Mucosa of rectum (tissue), 2 donors: ENCODE measurements at regions not wholly inside any gene's neighbourhood (a gene's known extent, or its start where the extent isn't known, plus 50 kb on each side); places are given as distances from the start of the nearest gene placed in this dataset.
"Not testable (repeated sequence)": the region's sequence is repeated elsewhere in the genome, so short reads cannot be mapped to it uniquely, and the experiment has no call there.

Source experiments
- H3K27ac ChIP-seq, 2 donors: one replicate each; pipeline ENCODE4 v1.7.0; 2013; ENCODE audit warnings: inconsistent platforms in 2 of 2, low read depth in 2 of 2, low read length in 2 of 2
- H3K27me3 ChIP-seq, 2 donors: one replicate each; pipeline ENCODE4 v1.7.0; 2013; ENCODE audit warnings: low read length in 2 of 2; ENCODE audit not compliant: control insufficient read depth in 2 of 2, insufficient read depth in 2 of 2
- H3K36me3 ChIP-seq, 2 donors: one replicate each; pipeline ENCODE4 v1.7.0; 2013; ENCODE audit warnings: low read length in 2 of 2; ENCODE audit not compliant: control insufficient read depth in 2 of 2, insufficient read depth in 2 of 2
- H3K4me1 ChIP-seq, 2 donors: one replicate each; pipeline ENCODE4 v1.7.0; 2013; ENCODE audit warnings: low read length in 2 of 2, mild to moderate bottlenecking in 1 of 2; ENCODE audit not compliant: control insufficient read depth in 2 of 2, insufficient read depth in 2 of 2
- H3K4me3 ChIP-seq, 2 donors: one replicate each; pipeline ENCODE4 v1.7.0; 2013; ENCODE audit warnings: low read length in 2 of 2
- H3K9ac ChIP-seq, 2 donors: one replicate each; pipeline ENCODE4 v1.7.0; 2013; ENCODE audit warnings: low read length in 2 of 2, low read depth in 1 of 2, mild to moderate bottlenecking in 1 of 2
- H3K9me3 ChIP-seq, 2 donors: one replicate each; pipeline ENCODE4 v1.7.0; 2013; ENCODE audit warnings: low read length in 2 of 2; ENCODE audit not compliant: control insufficient read depth in 2 of 2
- donor health status: healthy.
- donor health status: Normal muscosa, but diverticular disease.

GRCh38 chr2:144724460-144724859, 204.5 kb upstream of the ZEB2 start:
- H3K9me3 ChIP-seq, H3K27me3 ChIP-seq, H3K36me3 ChIP-seq, H3K4me3 ChIP-seq, H3K27ac ChIP-seq, H3K9ac ChIP-seq, H3K4me1 ChIP-seq: not testable (repeated sequence)

- Histone ChIP-seq H3K9ac (no peak overlapping the region), H3K4me3 (no peak overlapping the region), H3K9me3 (no peaks in the 10 kb centered on the region), H3K4me1 (no peaks in the 10 kb centered on the region), H3K36me3 (no peaks in the 10 kb centered on the region), H3K27ac (no peak overlapping the region), H3K27me3 (no peaks in the 10 kb centered on the region)
These were observed 198.5 kb upstream of the ZEB2 start for GRCh38 chr2:144718376-144718775.

- no peak overlapping the region for H3K9ac ChIP-seq
- no peak overlapping the region for H3K27ac ChIP-seq
- H3K27me3 ChIP-seq, result no peaks in the 10 kb centered on the region
- H3K4me3 ChIP-seq, result no peak overlapping the region
- no peaks in the 10 kb centered on the region for H3K4me1 ChIP-seq
- no peaks in the 10 kb centered on the region for H3K9me3 ChIP-seq
- H3K36me3 ChIP-seq, result no peaks in the 10 kb centered on the region
These were observed 196.1 kb upstream of the ZEB2 start for GRCh38 chr2:144715992-144716391.

- no peaks in the 10 kb centered on the region for H3K4me1 ChIP-seq
- no peaks in the 10 kb centered on the region for H3K36me3 ChIP-seq
- H3K27me3 ChIP-seq, result no peaks in the 10 kb centered on the region
- no peak overlapping the region for H3K27ac ChIP-seq
- no peak overlapping the region for H3K4me3 ChIP-seq
- H3K9me3 ChIP-seq, result no peaks in the 10 kb centered on the region
- no peak overlapping the region for H3K9ac ChIP-seq
These were observed 193.5 kb upstream of the ZEB2 start for GRCh38 chr2:144713410-144713809.

GRCh38 chr2:144712550-144712940, 192.6 kb upstream of the ZEB2 start:
- Histone ChIP-seq H3K4me1 (no peaks in the 10 kb centered on the region), H3K9me3 (no peaks in the 10 kb centered on the region), H3K36me3 (no peaks in the 10 kb centered on the region), H3K4me3 (no peak overlapping the region), H3K27ac (no peak overlapping the region), H3K9ac (no peak overlapping the region), H3K27me3 (no peaks in the 10 kb centered on the region)

- H3K36me3 ChIP-seq, result no peaks in the 10 kb centered on the region
- no peak overlapping the region for H3K27ac ChIP-seq
- H3K9me3 ChIP-seq, result no peaks in the 10 kb centered on the region
- H3K4me3 ChIP-seq, result no peak overlapping the region
- no peak overlapping the region for H3K9ac ChIP-seq
- no peaks in the 10 kb centered on the region for H3K27me3 ChIP-seq
- H3K4me1 ChIP-seq, result no peaks in the 10 kb centered on the region
These were observed 192.0 kb upstream of the ZEB2 start for GRCh38 chr2:144711630-144712549.

- Histone ChIP-seq H3K36me3 (no peaks in the 10 kb centered on the region), H3K4me3 (no peak overlapping the region), H3K9ac (no peak overlapping the region), H3K27me3 (no peaks in the 10 kb centered on the region), H3K4me1 (no peaks in the 10 kb centered on the region), H3K27ac (no peak overlapping the region), H3K9me3 (no peaks in the 10 kb centered on the region)
These were observed 191.2 kb upstream of the ZEB2 start for GRCh38 chr2:144711084-144711483.

- Histone ChIP-seq H3K9ac (no peak overlapping the region), H3K4me1 (no peaks in the 10 kb centered on the region), H3K9me3 (no peaks in the 10 kb centered on the region), H3K4me3 (no peak overlapping the region), H3K27ac (no peak overlapping the region), H3K36me3 (no peaks in the 10 kb centered on the region), H3K27me3 (no peaks in the 10 kb centered on the region)
These were observed 188.7 kb upstream of the ZEB2 start for GRCh38 chr2:144708626-144709025.

- no peaks in the 10 kb centered on the region for H3K36me3 ChIP-seq
- H3K4me1 ChIP-seq, result no peaks in the 10 kb centered on the region
- H3K27me3 ChIP-seq, result no peaks in the 10 kb centered on the region
- no peaks in the 10 kb centered on the region for H3K9me3 ChIP-seq
- no peak overlapping the region for H3K4me3 ChIP-seq
- no peak overlapping the region for H3K9ac ChIP-seq
- H3K27ac ChIP-seq, result no peak overlapping the region
These were observed 187.9 kb upstream of the ZEB2 start for GRCh38 chr2:144707736-144708326.

- H3K36me3 ChIP-seq, result no peaks in the 10 kb centered on the region
- H3K9ac ChIP-seq, result no peak overlapping the region
- no peaks in the 10 kb centered on the region for H3K4me1 ChIP-seq
- no peaks in the 10 kb centered on the region for H3K27me3 ChIP-seq
- no peaks in the 10 kb centered on the region for H3K9me3 ChIP-seq
- no peak overlapping the region for H3K27ac ChIP-seq
- H3K4me3 ChIP-seq, result no peak overlapping the region
These were observed 186.7 kb upstream of the ZEB2 start for GRCh38 chr2:144706647-144707046.
